H9 (cell line): ENCODE measurements at regions not wholly inside any gene's neighbourhood (a gene's known extent, or its start where the extent isn't known, plus 50 kb on each side); places are given as distances from the start of the nearest gene placed in this dataset.
"Not testable (repeated sequence)": the region's sequence is repeated elsewhere in the genome, so short reads cannot be mapped to it uniquely, and the experiment has no call there.

Source experiments
- DNase-seq: peaks from one replicate; pipeline ENCODE4 v3.0.0-alpha.2; 2017
- H2AFZ ChIP-seq: one replicate; pipeline ENCODE4 v1.6.1; 2013; ENCODE audit warnings: mild to moderate bottlenecking, low read length, control low read depth, moderate library complexity
- H2AK5ac ChIP-seq: 2 replicates; pipeline ENCODE4 v1.6.1; 2013; ENCODE audit warnings: low read length, control low read depth, mixed read lengths; ENCODE audit not compliant: insufficient read length
- H2BK120ac ChIP-seq: one replicate; pipeline ENCODE4 v1.6.1; 2013; ENCODE audit warnings: low read depth, mild to moderate bottlenecking, low read length, control low read depth, inconsistent platforms; ENCODE audit not compliant: poor library complexity, severe bottlenecking
- H2BK12ac ChIP-seq: 2 replicates; pipeline ENCODE4 v1.6.1; 2013; ENCODE audit warnings: low read length, control low read depth, mixed read lengths, low read depth; ENCODE audit not compliant: insufficient read length
- H2BK15ac ChIP-seq: 2 replicates; pipeline ENCODE4 v1.6.1; 2013; ENCODE audit warnings: low read depth, low read length, control low read depth
- H2BK20ac ChIP-seq: one replicate; pipeline ENCODE4 v1.6.1; 2013; ENCODE audit warnings: low read depth, mild to moderate bottlenecking, low read length, control low read depth, inconsistent platforms; ENCODE audit not compliant: poor library complexity, severe bottlenecking
- H2BK5ac ChIP-seq: 2 replicates; pipeline ENCODE4 v1.6.1; 2013; ENCODE audit warnings: low read length, control low read depth, mixed read lengths; ENCODE audit not compliant: insufficient read length
- H3K14ac ChIP-seq: 2 replicates; pipeline ENCODE4 v1.6.1; 2013; ENCODE audit warnings: low read length, control low read depth; ENCODE audit not compliant: insufficient read depth
- H3K18ac ChIP-seq: 2 replicates; pipeline ENCODE4 v1.6.1; 2013; ENCODE audit warnings: low read depth, mild to moderate bottlenecking, mixed read lengths, low read length, control low read depth; ENCODE audit not compliant: insufficient read length
- H3K23ac ChIP-seq: 2 replicates; pipeline ENCODE4 v1.6.1; 2013; ENCODE audit warnings: low read length, control low read depth, mixed read lengths, low read depth; ENCODE audit not compliant: insufficient read length
- H3K23me2 ChIP-seq: 2 replicates; pipeline ENCODE4 v1.6.1; 2013; ENCODE audit warnings: low read depth, mild to moderate bottlenecking, mixed read lengths, low read length, control low read depth; ENCODE audit not compliant: insufficient read length, poor library complexity, severe bottlenecking
- H3K27ac ChIP-seq: 2 replicates; pipeline ENCODE4 v1.5.1; 2013; ENCODE audit warnings: low read length, control low read depth, mixed read lengths, low read depth; ENCODE audit not compliant: insufficient read length
- H3K27me3 ChIP-seq: 2 replicates; pipeline ENCODE4 v1.6.1; 2013; ENCODE audit warnings: low read length, control low read depth, inconsistent platforms; ENCODE audit not compliant: insufficient read depth
- H3K4ac ChIP-seq: 2 replicates; pipeline ENCODE4 v1.6.1; 2013; ENCODE audit warnings: low read depth, mild to moderate bottlenecking, control low read depth, inconsistent platforms, low read length, moderate library complexity
- H3K4me1 ChIP-seq: 2 replicates; pipeline ENCODE4 v1.6.1; 2013; ENCODE audit warnings: low read length, control low read depth, inconsistent platforms; ENCODE audit not compliant: insufficient read depth
- H3K4me2 ChIP-seq: 2 replicates; pipeline ENCODE4 v1.6.1; 2013; ENCODE audit warnings: low read length, control low read depth, mixed read lengths; ENCODE audit not compliant: insufficient read length, insufficient read depth
- H3K56ac ChIP-seq: 2 replicates; pipeline ENCODE4 v1.6.1; 2013; ENCODE audit warnings: low read depth, mild to moderate bottlenecking, mixed read lengths, low read length, control low read depth; ENCODE audit not compliant: insufficient read length
- H3K79me1 ChIP-seq: 2 replicates; pipeline ENCODE4 v1.6.1; 2013; ENCODE audit warnings: low read depth, mild to moderate bottlenecking, moderate library complexity, low read length, control low read depth, inconsistent platforms; ENCODE audit not compliant: insufficient read depth, poor library complexity, severe bottlenecking
- H3K79me2 ChIP-seq: 2 replicates; pipeline ENCODE4 v1.6.1; 2013; ENCODE audit warnings: low read length, control low read depth, inconsistent platforms; ENCODE audit not compliant: insufficient read depth
- H3K9ac ChIP-seq: 2 replicates; pipeline ENCODE4 v1.6.1; 2013; ENCODE audit warnings: low read length, control low read depth, mixed read lengths; ENCODE audit not compliant: insufficient read length; ENCODE audit errors: extremely low read depth
- H3K9me3 ChIP-seq: one replicate; pipeline ENCODE4 v1.6.1; 2013; ENCODE audit warnings: low read depth, low read length, inconsistent platforms; ENCODE audit not compliant: control insufficient read depth
- H3T11ph ChIP-seq: one replicate; pipeline ENCODE4 v1.6.1; 2013; ENCODE audit warnings: mild to moderate bottlenecking, low read length, control low read depth, inconsistent platforms
- H4K20me1 ChIP-seq: one replicate; pipeline ENCODE4 v1.6.1; 2013; ENCODE audit not compliant: control insufficient read depth, insufficient read length, insufficient read depth
- H4K5ac ChIP-seq: 2 replicates; pipeline ENCODE4 v1.6.1; 2013; ENCODE audit warnings: low read depth, mild to moderate bottlenecking, mixed read lengths, low read length, control low read depth; ENCODE audit not compliant: insufficient read length
- H4K8ac ChIP-seq: replicated peaks from 2 replicates; pipeline ENCODE4 v1.6.1; 2013; ENCODE audit warnings: low read length, control low read depth, mixed read lengths, low read depth; ENCODE audit not compliant: insufficient read length
- H4K91ac ChIP-seq: 2 replicates; pipeline ENCODE4 v1.6.1; 2013; ENCODE audit warnings: low read depth, mild to moderate bottlenecking, moderate library complexity, mixed read lengths, low read length, control low read depth; ENCODE audit not compliant: insufficient read length
- H3K27ac Mint-ChIP-seq, 3 experiments: 2 replicates in 2 of 3; 3 replicates in 1 of 3; pipeline ENCODE4 v1.8.0; 2020 to 2021; ENCODE audit warnings: mixed read lengths in 3 of 3, mild to moderate bottlenecking in 1 of 3, moderate library complexity in 1 of 3
- H3K27me3 Mint-ChIP-seq: 2 replicates; pipeline ENCODE4 v1.8.0; 2021; ENCODE audit warnings: low read depth, mild to moderate bottlenecking, moderate library complexity, mixed read lengths
- H3K36me3 Mint-ChIP-seq, 3 experiments: 2 replicates in 2 of 3; 3 replicates in 1 of 3; pipeline ENCODE4 v1.8.0; 2020 to 2021; ENCODE audit warnings: low read depth in 3 of 3, mixed read lengths in 3 of 3; ENCODE audit not compliant: insufficient read depth in 1 of 3
- H3K4me1 Mint-ChIP-seq, 2 experiments: 2 replicates each; pipeline ENCODE4 v1.8.0; 2020; ENCODE audit warnings: mixed read lengths in 2 of 2
- H3K4me3 Mint-ChIP-seq, 2 experiments: 2 replicates in 1 of 2; 3 replicates in 1 of 2; pipeline ENCODE4 v1.8.0; 2020 to 2021; ENCODE audit warnings: mild to moderate bottlenecking in 2 of 2, mixed read lengths in 2 of 2, moderate library complexity in 1 of 2
- H3K9me3 Mint-ChIP-seq, 2 experiments: 2 replicates in 1 of 2; 3 replicates in 1 of 2; pipeline ENCODE4 v1.8.0; 2020; ENCODE audit warnings: mild to moderate bottlenecking in 2 of 2, mixed read lengths in 2 of 2, moderate library complexity in 1 of 2
- CTCF ChIP-seq: fragments of 200-600 bp; sonication (generic); conservative IDR thresholded peaks from 3 replicates; pipeline ENCODE4 v1.8.0; 2021; ENCODE audit warnings: antibody characterized with exemption, mild to moderate bottlenecking
- WGBS: extraction: QIAGEN DNeasy Blood & Tissue Kit; methylation state at CpG from one replicate; pipeline ENCODE4 v1.1.7; 2013; ENCODE audit warnings: missing lambda C conversion rate, low lambda C conversion rate, mixed read lengths; ENCODE audit not compliant: insufficient read length; ENCODE audit errors: extremely low coverage; 5-methylcytosine and 5-hydroxymethylcytosine counted together

GRCh38 chr1:157209514-157209913 lies 71.3 kb upstream of the ETV3 start:
- no peak overlapping the region for H3K4me2 ChIP-seq
- H3K56ac ChIP-seq = no peak overlapping the region
- DNase-seq = no peak
- Mint-ChIP-seq H3K4me3 (no peak overlapping the region), H3K4me1 (peaks cover 7% of the 10 kb centered on the region in 2 experiments), H3K27ac (no peak overlapping the region), H3K36me3 (peaks cover 5 to 21% (median 8%) of the 10 kb centered on the region in 3 experiments; a peak in 5 of 7 replicates), H3K9me3 (peaks cover 16 to 20% of the 10 kb centered on the region in 2 experiments), H3K27me3 (peaks cover 8% of the 10 kb centered on the region)
- no peak overlapping the region for H4K8ac ChIP-seq
- no peak overlapping the region for H4K5ac ChIP-seq
- H3K79me2 ChIP-seq = no peaks in the 10 kb centered on the region
- no peak overlapping the region for H2BK20ac ChIP-seq
- no peak overlapping the region for H3K9ac ChIP-seq
- no peak overlapping the region for H4K91ac ChIP-seq
- no CpG with 5 or more reads among the region's 2 CpGs for WGBS
- no peak overlapping the region for H2BK5ac ChIP-seq
- TF ChIP-seq CTCF = no peak
- H3K9me3 ChIP-seq = no peaks in the 10 kb centered on the region
- H3K14ac ChIP-seq = no peak overlapping the region
- H3K4me1 ChIP-seq = no peaks in the 10 kb centered on the region
- no peak overlapping the region for H3T11ph ChIP-seq
- H3K27me3 ChIP-seq = no peaks in the 10 kb centered on the region
- H3K23ac ChIP-seq = no peak overlapping the region
- H2AFZ ChIP-seq = no peak overlapping the region
- H2BK15ac ChIP-seq = no peak overlapping the region
- no peak overlapping the region for H3K27ac ChIP-seq
- no peak overlapping the region for H2BK12ac ChIP-seq
- H3K23me2 ChIP-seq = no peaks in the 10 kb centered on the region
- no peaks in the 10 kb centered on the region for H3K79me1 ChIP-seq
- no peak overlapping the region for H3K18ac ChIP-seq
- no peak overlapping the region for H2BK120ac ChIP-seq
- no peaks in the 10 kb centered on the region for H4K20me1 ChIP-seq
- no peak overlapping the region for H2AK5ac ChIP-seq
- H3K4ac ChIP-seq = no peak overlapping the region

- not testable (repeated sequence) for H3K4me3 Mint-ChIP-seq, H4K8ac ChIP-seq, H4K91ac ChIP-seq, H3K4me1 ChIP-seq, H3K56ac ChIP-seq, H3K27ac ChIP-seq, H3K18ac ChIP-seq, H3K9ac ChIP-seq, H3K36me3 Mint-ChIP-seq, H2BK5ac ChIP-seq, H3K79me2 ChIP-seq, H3K23me2 ChIP-seq, H2AFZ ChIP-seq, H3K23ac ChIP-seq, H2BK12ac ChIP-seq, H3K9me3 Mint-ChIP-seq, H3T11ph ChIP-seq, H3K4me2 ChIP-seq, H2BK20ac ChIP-seq, H3K9me3 ChIP-seq, H4K20me1 ChIP-seq, H2BK120ac ChIP-seq, DNase-seq, H3K4ac ChIP-seq, H3K27me3 ChIP-seq, H2AK5ac ChIP-seq, H4K5ac ChIP-seq, H3K14ac ChIP-seq, H2BK15ac ChIP-seq, H3K27ac Mint-ChIP-seq, H3K27me3 Mint-ChIP-seq, H3K79me1 ChIP-seq
- peaks cover 10 to 12% of the 10 kb centered on the region in 2 experiments for H3K4me1 Mint-ChIP-seq
- WGBS = no CpG with 5 or more reads among the region's 3 CpGs
Measured at GRCh38 chr1:157205982-157206381, 67.8 kb upstream of the ETV3 start.
